B cell (primary cell): ENCODE measurements at regions not wholly inside any gene's neighbourhood (a gene's known extent, or its start where the extent isn't known, plus 50 kb on each side); places are given as distances from the start of the nearest gene placed in this dataset.

ENCODE experiments used
- ATAC-seq: fragments of 200-7000 bp; cut with Tn5 transposase; one replicate; pipeline ENCODE4 v1.10.0; 2021; ENCODE audit warnings: low read depth, mild to moderate bottlenecking, moderate number of reproducible peaks, moderate library complexity
- CTCF ChIA-PET: fragments of 350-600 bp; sonication (Branson Sonifier 250); formaldehyde crosslinking; loops from one replicate; lab custom pipeline; 2021; ENCODE audit warnings: antibody characterized with exemption, inconsistent platforms; lab: Charles Lee
- POLR2A ChIA-PET: fragments of 350-600 bp; sonication (Branson Sonifier 250); formaldehyde crosslinking; loops from one replicate; lab custom pipeline; 2021; ENCODE audit warnings: antibody characterized with exemption; lab: Charles Lee
- DNase-seq: peaks from one replicate; pipeline ENCODE4 v3.0.0; 2013
- H2AFZ ChIP-seq: 2 replicates; pipeline ENCODE4 v1.6.1; 2012; ENCODE audit warnings: mild to moderate bottlenecking, low read depth, low read length; ENCODE audit not compliant: insufficient read depth, poor library complexity, severe bottlenecking
- H3K27ac ChIP-seq, 2 donors: 1 replicate in 1 of 2; 2 replicates in 1 of 2; pipeline ENCODE4 v1.5.1; 2012 to 2013; ENCODE audit warnings: low read length in 2 of 2, mild to moderate bottlenecking in 2 of 2, moderate library complexity in 1 of 2
- H3K27me3 ChIP-seq, 4 experiments: fragments of 200-600 bp in 1 of 4; sonication (generic) in 1 of 4; replicated peaks in 1 of 4; 1 replicate in 2 of 4; 2 replicates in 2 of 4; pipeline versions ENCODE4 v1.6.1 to v1.7.0; 2013 to 2016; ENCODE audit warnings: low read length in 3 of 4, mild to moderate bottlenecking in 2 of 4, mixed read lengths in 1 of 4, moderate library complexity in 1 of 4; ENCODE audit not compliant: insufficient read depth in 4 of 4, control insufficient read depth in 3 of 4; ENCODE audit errors: control extremely low read depth in 1 of 4
- H3K36me3 ChIP-seq, 2 experiments: replicated peaks in 1 of 2; 1 replicate in 1 of 2; 2 replicates in 1 of 2; pipeline versions ENCODE4 v1.6.1 to v1.7.1; 2013; ENCODE audit warnings: low read length in 1 of 2; ENCODE audit not compliant: insufficient read depth in 2 of 2, control insufficient read depth in 1 of 2; ENCODE audit errors: control extremely low read depth in 1 of 2, extremely low read depth in 1 of 2
- H3K4me1 ChIP-seq, 2 donors: fragments of 200-600 bp in 1 of 2; sonication (generic) in 1 of 2; 1 replicate in 1 of 2; 2 replicates in 1 of 2; pipeline versions ENCODE4 v1.5.1 to v1.6.1; 2013 to 2017; ENCODE audit warnings: low read length in 2 of 2; ENCODE audit not compliant: control insufficient read depth in 2 of 2, insufficient read depth in 2 of 2
- H3K4me2 ChIP-seq: replicated peaks from 2 replicates; pipeline ENCODE3; 2012; ENCODE audit warnings: mild to moderate bottlenecking, low read depth, low read length; ENCODE audit not compliant: poor library complexity, severe bottlenecking
- H3K4me3 ChIP-seq, 5 experiments: fragments of 200-600 bp in 1 of 5; sonication (generic) in 1 of 5; 1 replicate in 3 of 5; 2 replicates in 2 of 5; pipeline versions ENCODE4 v1.5.1 to v1.7.0; 2011 to 2016; ENCODE audit warnings: low read length in 4 of 5, mild to moderate bottlenecking in 4 of 5, low read depth in 2 of 5, control low read depth in 1 of 5, moderate library complexity in 1 of 5; ENCODE audit not compliant: insufficient read depth in 1 of 5; ENCODE audit errors: control extremely low read depth in 1 of 5, extremely low read depth in 1 of 5
- H3K79me2 ChIP-seq: fragments of 200-600 bp; sonication (generic); one replicate; pipeline ENCODE4 v1.6.0; 2016; ENCODE audit warnings: low read length; ENCODE audit not compliant: control insufficient read depth, insufficient read depth
- H3K9ac ChIP-seq: fragments of 200-600 bp; sonication (generic); 2 replicates; pipeline ENCODE4 v1.6.1; 2017; ENCODE audit warnings: mild to moderate bottlenecking, low read length, moderate library complexity
- H3K9me3 ChIP-seq, 3 donors: one replicate each; pipeline versions ENCODE4 v1.6.1 to v1.7.1; 2013; ENCODE audit warnings: low read length in 2 of 3; ENCODE audit not compliant: control insufficient read depth in 2 of 3, insufficient read depth in 1 of 3; ENCODE audit errors: control extremely low read depth in 1 of 3
- H4K20me1 ChIP-seq: 2 replicates; pipeline ENCODE4 v1.6.0; 2012; ENCODE audit warnings: mild to moderate bottlenecking, low read length; ENCODE audit not compliant: insufficient read depth, control insufficient read depth, poor library complexity, severe bottlenecking
- H3K27ac Mint-ChIP-seq: one replicate; pipeline ENCODE4 v1.8.0; 2021; ENCODE audit warnings: mixed read lengths
- H3K27me3 Mint-ChIP-seq: one replicate; pipeline ENCODE4 v1.8.0; 2021; ENCODE audit warnings: mixed read lengths
- H3K4me1 Mint-ChIP-seq: one replicate; pipeline ENCODE4 v1.8.0; 2021; ENCODE audit warnings: mixed read lengths
- H3K4me3 Mint-ChIP-seq: one replicate; pipeline ENCODE4 v1.8.0; 2021; ENCODE audit warnings: mixed read lengths
- H3K9me3 Mint-ChIP-seq: one replicate; pipeline ENCODE4 v1.8.0; 2022; ENCODE audit warnings: mixed read lengths; ENCODE audit not compliant: insufficient read depth
- CTCF ChIP-seq: fragments of 200-600 bp; IDR thresholded peaks from one replicate; pipeline ENCODE4 v1.8.0; 2022; ENCODE audit warnings: antibody characterized with exemption, mild to moderate bottlenecking
- EZH2 ChIP-seq: IDR thresholded peaks from 2 replicates; pipeline ENCODE4 v1.6.1; 2012; ENCODE audit warnings: borderline replicate concordance, low read depth, mild to moderate bottlenecking, moderate library complexity, low read length; ENCODE audit not compliant: insufficient read depth, poor library complexity, severe bottlenecking
- WGBS: methylation state at CpG from one replicate; pipeline ENCODE4 v1.1.5; 2013; ENCODE audit warnings: missing lambda C conversion rate; ENCODE audit not compliant: insufficient coverage; 5-methylcytosine and 5-hydroxymethylcytosine counted together
- intact Hi-C: fragments of 100-400 bp; cut with micrococcal nuclease; formaldehyde crosslinking; loops from one replicate; pipeline ENCODE4 v1.10.0; 2022

- Histone ChIP-seq H3K4me1 (no peaks in the 10 kb centered on the region), H3K36me3 (no peaks in the 10 kb centered on the region), H3K9me3 (no peaks in the 10 kb centered on the region), H3K79me2 (no peaks in the 10 kb centered on the region), H4K20me1 (no peaks in the 10 kb centered on the region), H2AFZ (no peak overlapping the region), H3K27me3 (no peaks in the 10 kb centered on the region), H3K9ac (no peak overlapping the region), H3K4me2 (no peak overlapping the region), H3K27ac (no peak overlapping the region), H3K4me3 (no peak overlapping the region)
- 47% methylated on average over 5 of the region's 7 CpGs for WGBS
- ChIA-PET POLR2A (no interaction called here), CTCF (no interaction called here)
- Mint-ChIP-seq H3K27ac (no peak overlapping the region), H3K9me3 (peaks cover 5% of the 10 kb centered on the region), H3K4me1 (no peaks in the 10 kb centered on the region), H3K27me3 (no peaks in the 10 kb centered on the region), H3K4me3 (no peak overlapping the region)
- no peak for TF ChIP-seq EZH2
- no peak for TF ChIP-seq CTCF
- ATAC-seq = no peak
- no peak for DNase-seq
- intact Hi-C loops = no loop called here
Measured at GRCh38 chr6:113120582-113121285, 736.4 kb upstream of the MARCKS start.

- Histone ChIP-seq H3K27me3 (no peaks in the 10 kb centered on the region), H3K4me1 (no peaks in the 10 kb centered on the region), H3K79me2 (no peaks in the 10 kb centered on the region), H2AFZ (no peak overlapping the region), H3K4me3 (no peak overlapping the region), H3K9me3 (no peaks in the 10 kb centered on the region), H4K20me1 (no peaks in the 10 kb centered on the region), H3K27ac (no peak overlapping the region), H3K9ac (no peak overlapping the region), H3K4me2 (no peak overlapping the region), H3K36me3 (no peaks in the 10 kb centered on the region)
- H3K9me3 Mint-ChIP-seq = peaks cover 5% of the 10 kb centered on the region
- WGBS = no CpG with 5 or more reads among the region's 2 CpGs
- TF ChIP-seq CTCF (no peak), EZH2 (no peak)
- intact Hi-C loops = no loop called here
- no peak for DNase-seq
- peaks cover 2% of the 10 kb centered on the region for H3K27me3 Mint-ChIP-seq
- H3K4me1 Mint-ChIP-seq = no peaks in the 10 kb centered on the region
- no peak overlapping the region for H3K4me3 Mint-ChIP-seq
- ChIA-PET CTCF (no interaction called here), POLR2A (no interaction called here)
- H3K27ac Mint-ChIP-seq = no peak overlapping the region
- ATAC-seq = no peak
Measured at GRCh38 chr6:113121571-113121970, 735.6 kb upstream of the MARCKS start.
